NCI-H82 treated with DMSO at 0.1 percent for 48 hours (cell line): ENCODE measurements at regions not wholly inside any gene's neighbourhood (a gene's known extent, or its start where the extent isn't known, plus 50 kb on each side); places are given as distances from the start of the nearest gene placed in this dataset.

ENCODE experiments used
- DNase-seq: peaks from one replicate; lab custom pipeline; 2025; ENCODE audit not compliant: unreplicated experiment; lab: John Stamatoyannopoulos, UW

GRCh38 chr21:16789636-16790035 is 723.2 kb upstream of the CXADR start:
- no peak for DNase-seq

GRCh38 chr21:16792101-16792500 is 720.7 kb upstream of the CXADR start:
- no peak for DNase-seq

- no peak for DNase-seq
These were observed 717.9 kb upstream of the CXADR start for GRCh38 chr21:16794950-16795349.

- DNase-seq = no peak
These were observed 716.1 kb upstream of the CXADR start for GRCh38 chr21:16796776-16797175.

GRCh38 chr21:16797540-16797939 is 715.3 kb upstream of the CXADR start:
- no peak for DNase-seq

- no peak for DNase-seq
These were observed 714.9 kb upstream of the CXADR start for GRCh38 chr21:16797966-16798365.

- DNase-seq = no peak
These were observed 712.1 kb upstream of the CXADR start for GRCh38 chr21:16800536-16801275.

- no peak for DNase-seq
These were observed 701.8 kb upstream of the CXADR start for GRCh38 chr21:16811011-16811410.

GRCh38 chr21:16811970-16812369 is 700.9 kb upstream of the CXADR start:
- DNase-seq = no peak

- DNase-seq = no peak
These were observed 697.6 kb upstream of the CXADR start for GRCh38 chr21:16815243-16815642.

GRCh38 chr21:16821588-16821987 is 691.3 kb upstream of the CXADR start:
- no peak for DNase-seq

- DNase-seq = no peak
These were observed 683.3 kb upstream of the CXADR start for GRCh38 chr21:16829532-16829931.

- no peak for DNase-seq
These were observed 680.1 kb upstream of the CXADR start for GRCh38 chr21:16832791-16833190.

- DNase-seq = no peak
These were observed 678.1 kb upstream of the CXADR start for GRCh38 chr21:16834791-16835190.

- no peak for DNase-seq
These were observed 675.5 kb upstream of the CXADR start for GRCh38 chr21:16837321-16837720.

- DNase-seq = no peak
These were observed 675.1 kb upstream of the CXADR start for GRCh38 chr21:16837721-16838120.

GRCh38 chr21:16838331-16838730 is 674.5 kb upstream of the CXADR start:
- DNase-seq = no peak

- no peak for DNase-seq
These were observed 672.3 kb upstream of the CXADR start for GRCh38 chr21:16840538-16840937.

GRCh38 chr21:16841975-16842695 is 670.7 kb upstream of the CXADR start:
- DNase-seq = no peak

- no peak for DNase-seq
These were observed 670.2 kb upstream of the CXADR start for GRCh38 chr21:16842696-16843035.

GRCh38 chr21:16847211-16847610 is 665.6 kb upstream of the CXADR start:
- DNase-seq = no peak

GRCh38 chr21:16851054-16851453 is 661.8 kb upstream of the CXADR start:
- DNase-seq = no peak

- no peak for DNase-seq
These were observed 657.6 kb upstream of the CXADR start for GRCh38 chr21:16855164-16855667.
